Osteoblast (primary cell): ENCODE measurements at regions not wholly inside any gene's neighbourhood (a gene's known extent, or its start where the extent isn't known, plus 50 kb on each side); places are given as distances from the start of the nearest gene placed in this dataset.
"Not testable (repeated sequence)": the region's sequence is repeated elsewhere in the genome, so short reads cannot be mapped to it uniquely, and the experiment has no call there.

Experiments
- DNase-seq: peaks from one replicate; pipeline ENCODE4 v3.0.0; 2011; ENCODE audit warnings: low spot score, mixed read lengths; ENCODE audit not compliant: insufficient read length; ENCODE audit errors: missing footprints
- H2AFZ ChIP-seq: 2 replicates; pipeline ENCODE4 v1.6.0; 2011; ENCODE audit warnings: mild to moderate bottlenecking, low read length
- H3K27ac ChIP-seq: 2 replicates; pipeline ENCODE4 v1.5.1; 2011; ENCODE audit warnings: mild to moderate bottlenecking, low read depth, low read length, moderate library complexity
- H3K27me3 ChIP-seq: 2 replicates; pipeline ENCODE4 v1.6.0; 2012; ENCODE audit warnings: mild to moderate bottlenecking, control low read depth, inconsistent platforms, low read length, moderate library complexity; ENCODE audit not compliant: insufficient read depth
- H3K36me3 ChIP-seq: 2 replicates; pipeline ENCODE4 v1.5.1; 2011; ENCODE audit warnings: mild to moderate bottlenecking, low read length, control low read depth, moderate library complexity; ENCODE audit not compliant: insufficient read depth
- H3K4me1 ChIP-seq: 2 replicates; pipeline ENCODE4 v1.5.1; 2011; ENCODE audit warnings: mild to moderate bottlenecking, low read length, control low read depth, moderate library complexity; ENCODE audit not compliant: insufficient read depth
- H3K4me2 ChIP-seq: 2 replicates; pipeline ENCODE4 v1.6.0; 2011; ENCODE audit warnings: mild to moderate bottlenecking, low read length; ENCODE audit not compliant: insufficient read depth
- H3K4me3 ChIP-seq: fragments of 200-600 bp; sonication (generic); 3 replicates; pipeline ENCODE4 v1.5.1; 2012; ENCODE audit warnings: mild to moderate bottlenecking, low read length, inconsistent platforms; ENCODE audit not compliant: insufficient read depth
- H3K79me2 ChIP-seq: 2 replicates; pipeline ENCODE4 v1.6.0; 2012; ENCODE audit warnings: mild to moderate bottlenecking, low read length, control low read depth, inconsistent platforms; ENCODE audit not compliant: insufficient read depth
- H3K9me3 ChIP-seq: 2 replicates; pipeline ENCODE4 v1.5.1; 2011; ENCODE audit warnings: low read depth, low read length, control low read depth
- H4K20me1 ChIP-seq: 2 replicates; pipeline ENCODE4 v1.6.0; 2012; ENCODE audit warnings: mild to moderate bottlenecking, low read length, control low read depth; ENCODE audit not compliant: insufficient read depth
- CTCF ChIP-seq: IDR thresholded peaks from 2 replicates; pipeline ENCODE4 v1.5.1; 2011; ENCODE audit warnings: mild to moderate bottlenecking, low read depth, low read length, moderate library complexity; ENCODE audit errors: extremely low read depth

- not testable (repeated sequence) for H3K4me3 ChIP-seq, H4K20me1 ChIP-seq, H3K79me2 ChIP-seq, H3K9me3 ChIP-seq, H3K4me1 ChIP-seq, H3K27ac ChIP-seq, H3K36me3 ChIP-seq, DNase-seq, H3K4me2 ChIP-seq, H2AFZ ChIP-seq, H3K27me3 ChIP-seq
Observed at GRCh38 chrX:51001733-51002632, 91.4 kb downstream of the BMP15 start.

- Histone ChIP-seq H3K36me3 (no peaks in the 10 kb centered on the region), H3K4me3 (no peak overlapping the region), H3K27me3 (no peaks in the 10 kb centered on the region), H3K27ac (no peak overlapping the region), H4K20me1 (no peaks in the 10 kb centered on the region), H3K9me3 (no peaks in the 10 kb centered on the region), H2AFZ (no peak overlapping the region), H3K4me1 (no peaks in the 10 kb centered on the region), H3K79me2 (no peaks in the 10 kb centered on the region), H3K4me2 (no peak overlapping the region)
- no peak for DNase-seq
- TF ChIP-seq CTCF = no peak
Observed at GRCh38 chrX:51006064-51006463, 95.5 kb downstream of the BMP15 start.

- H3K9me3 ChIP-seq = no peaks in the 10 kb centered on the region
Observed at GRCh38 chrX:51024106-51024696, 113.7 kb downstream of the BMP15 start.

GRCh38 chrX:51026862-51027261, 116.3 kb downstream of the BMP15 start:
- Histone ChIP-seq H3K36me3 (no peaks in the 10 kb centered on the region), H3K9me3 (no peaks in the 10 kb centered on the region), H4K20me1 (no peaks in the 10 kb centered on the region), H3K4me2 (no peak overlapping the region), H2AFZ (no peak overlapping the region), H3K4me3 (no peak overlapping the region), H3K27ac (no peak overlapping the region), H3K27me3 (peaks cover 6% of the 10 kb centered on the region), H3K79me2 (no peaks in the 10 kb centered on the region), H3K4me1 (no peaks in the 10 kb centered on the region)
- DNase-seq = no peak
- TF ChIP-seq CTCF = no peak

More at GRCh38 chrX:51024106-51024696, 113.7 kb downstream of the BMP15 start:
- no peak for TF ChIP-seq CTCF
- Histone ChIP-seq H3K36me3 (no peaks in the 10 kb centered on the region), H3K4me1 (no peaks in the 10 kb centered on the region), H4K20me1 (no peaks in the 10 kb centered on the region), H3K4me2 (no peak overlapping the region), H3K27ac (no peak overlapping the region), H3K4me3 (no peak overlapping the region), H3K27me3 (peaks cover 6% of the 10 kb centered on the region), H2AFZ (no peak overlapping the region), H3K79me2 (no peaks in the 10 kb centered on the region)
- no peak for DNase-seq
